SHP77 treated with DMSO at 0.1 percent for 48 hours (cell line): ENCODE measurements at regions not wholly inside any gene's neighbourhood (a gene's known extent, or its start where the extent isn't known, plus 50 kb on each side); places are given as distances from the start of the nearest gene placed in this dataset.
A peak's percentile ranks its signal among the peaks of the same experiment; 100 is the strongest.

Experiments
- DNase-seq: peaks from one replicate; lab custom pipeline; 2025; lab: John Stamatoyannopoulos, UW

GRCh38 chr7:53965716-53966115 lies 576.5 kb upstream of the VSTM2A start:
- DNase-seq: no peak

DNA sequence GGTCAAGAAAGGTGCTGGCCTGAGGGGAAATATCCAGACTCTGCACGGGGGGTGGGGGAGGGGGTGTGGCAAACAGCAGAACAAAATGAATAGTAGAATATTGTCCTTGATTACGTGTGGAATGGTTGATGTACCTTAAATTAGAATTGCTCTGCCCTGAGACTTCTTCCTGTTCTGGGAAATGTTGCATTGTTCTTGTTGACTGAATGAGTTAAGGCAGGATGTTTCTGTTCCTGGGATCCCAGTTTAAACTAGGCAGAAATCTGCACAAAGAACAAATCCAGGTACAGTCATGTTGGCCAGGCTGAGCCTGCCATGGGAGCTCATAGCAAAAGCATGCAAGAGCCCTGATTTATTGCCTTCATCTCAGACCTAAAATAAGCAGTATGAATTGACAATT lies 558.7 kb upstream of the VSTM2A start:
- DNase-seq: no peak

- no peak for DNase-seq
Measured at GRCh38 chr7:53984776-53985175, 557.4 kb upstream of the VSTM2A start.

GRCh38 chr7:53988376-53988775 lies 553.8 kb upstream of the VSTM2A start:
- DNase-seq: no peak

GRCh38 chr7:53993224-53993623 lies 549.0 kb upstream of the VSTM2A start:
- DNase-seq: peak; percentile 49

GRCh38 chr7:53996876-53997275 lies 545.3 kb upstream of the VSTM2A start:
- DNase-seq: no peak

DNA sequence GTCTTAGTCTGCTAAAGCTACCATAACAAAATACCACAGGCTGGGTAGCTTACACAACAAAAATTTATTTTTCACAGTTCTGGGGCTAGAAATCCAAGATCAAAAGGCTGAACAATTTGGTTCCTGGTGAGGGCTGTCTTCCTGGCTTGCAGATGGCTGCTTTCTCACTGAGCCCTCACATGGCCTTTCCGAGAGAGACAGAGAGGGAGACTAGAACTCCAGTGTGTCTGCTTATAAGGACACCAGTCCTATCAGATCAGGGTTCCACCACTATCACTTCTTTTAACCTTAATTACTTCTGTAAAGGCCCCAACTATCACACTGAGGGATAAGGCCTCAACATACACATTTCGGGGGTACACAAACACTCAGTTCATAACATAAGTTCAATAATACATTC lies 527.4 kb upstream of the VSTM2A start:
- no peak for DNase-seq

- DNase-seq: no peak
Measured at GRCh38 chr7:54015251-54015650, 526.9 kb upstream of the VSTM2A start.

GRCh38 chr7:54037873-54038272 lies 504.3 kb upstream of the VSTM2A start:
- DNase-seq: no peak

- DNase-seq: no peak
Measured at GRCh38 chr7:54060643-54061042, 481.5 kb upstream of the VSTM2A start.

DNA sequence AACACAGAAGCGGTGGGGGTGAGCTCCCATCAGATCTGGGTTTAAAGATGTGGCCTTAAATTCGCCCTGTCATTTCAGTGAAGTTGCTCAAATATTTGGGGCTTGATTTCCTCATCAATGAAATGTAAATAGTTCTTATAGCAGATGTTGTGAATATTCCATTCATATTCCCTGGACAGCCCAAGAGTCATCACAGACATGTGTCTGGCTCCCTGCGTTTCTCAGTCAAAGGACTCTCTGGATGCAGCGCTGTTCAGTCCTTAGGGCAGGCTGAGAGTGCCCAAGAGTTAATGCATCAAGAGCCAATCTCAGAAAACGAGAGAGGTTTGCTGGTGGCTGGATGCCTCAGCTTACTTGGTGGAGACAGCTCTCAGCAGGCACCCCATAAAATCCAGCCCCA lies 475.5 kb upstream of the VSTM2A start:
- no peak for DNase-seq

DNA sequence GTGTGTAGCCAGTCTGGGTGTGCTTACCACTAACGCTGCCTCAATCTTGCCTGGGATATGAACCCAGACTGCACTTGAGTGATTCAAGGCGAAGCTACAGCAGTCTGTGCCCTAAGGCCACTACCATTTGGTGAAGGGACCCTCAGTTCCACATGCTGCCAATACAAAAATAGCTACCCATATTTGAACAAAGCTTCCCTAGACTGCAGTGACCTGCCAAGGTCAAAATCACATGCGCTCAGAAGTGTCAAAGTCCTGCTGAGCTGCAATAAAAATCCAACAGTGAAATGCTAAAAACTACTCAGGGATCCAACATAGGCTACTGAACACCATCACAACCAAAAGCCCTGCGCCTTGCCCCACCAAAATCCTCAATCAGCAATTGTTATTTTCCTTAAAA lies 472.3 kb upstream of the VSTM2A start:
- no peak for DNase-seq

DNA sequence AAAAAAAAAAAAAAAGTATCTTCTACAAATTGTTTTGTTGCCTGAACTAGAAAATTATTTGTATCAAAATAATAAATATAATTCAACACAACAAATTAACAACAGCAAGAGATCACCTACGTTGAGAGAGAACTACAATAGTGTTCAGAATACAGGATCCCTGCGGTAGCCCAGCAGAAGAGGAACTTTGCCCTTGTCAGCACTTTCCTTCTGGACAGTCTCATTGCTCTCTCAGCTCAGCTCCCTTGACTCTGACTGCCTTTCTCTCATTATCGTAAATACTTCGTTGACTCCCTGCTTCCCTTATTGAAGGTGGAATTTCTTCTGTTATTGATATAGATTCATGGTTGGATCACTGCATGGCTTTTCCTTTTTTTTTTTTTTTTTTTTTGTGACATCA lies 469.5 kb upstream of the VSTM2A start:
- DNase-seq: no peak

DNA sequence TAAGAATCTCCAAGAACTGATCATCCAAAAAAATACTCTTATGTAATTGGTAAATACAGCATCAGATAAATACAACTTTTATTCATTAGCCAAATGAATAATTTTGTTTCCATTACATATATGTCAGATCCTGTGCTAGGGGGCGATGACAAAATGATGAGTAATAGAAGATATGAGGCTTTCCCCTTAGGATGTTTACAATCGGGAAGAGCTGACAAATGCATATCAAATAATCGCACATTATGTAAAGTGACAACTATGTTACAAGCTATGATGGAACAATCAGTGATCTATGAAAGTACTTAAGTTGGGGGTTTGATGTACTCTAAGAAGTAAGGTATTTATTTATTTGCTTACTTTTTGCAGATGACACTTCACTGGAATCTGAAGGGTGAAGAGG lies 465.6 kb upstream of the VSTM2A start:
- no peak for DNase-seq

DNA sequence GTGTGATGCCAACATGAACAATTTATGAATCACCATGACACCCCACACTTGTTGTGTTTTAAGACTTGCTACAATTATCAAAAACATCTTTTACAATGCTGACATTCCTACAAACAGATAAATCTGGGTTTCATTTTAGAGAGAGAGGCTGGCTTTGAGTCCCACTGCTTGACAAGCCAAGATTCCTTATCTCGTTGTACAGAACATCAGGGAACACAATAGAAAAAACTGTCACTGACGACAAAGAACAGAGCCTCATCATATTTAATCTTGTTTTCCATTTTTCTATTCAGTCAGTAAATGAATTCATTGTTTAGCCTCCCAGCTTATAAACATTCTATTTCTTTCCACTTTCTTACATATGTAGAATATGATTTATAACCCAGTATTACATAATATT lies 461.6 kb upstream of the VSTM2A start:
- no peak for DNase-seq

DNA sequence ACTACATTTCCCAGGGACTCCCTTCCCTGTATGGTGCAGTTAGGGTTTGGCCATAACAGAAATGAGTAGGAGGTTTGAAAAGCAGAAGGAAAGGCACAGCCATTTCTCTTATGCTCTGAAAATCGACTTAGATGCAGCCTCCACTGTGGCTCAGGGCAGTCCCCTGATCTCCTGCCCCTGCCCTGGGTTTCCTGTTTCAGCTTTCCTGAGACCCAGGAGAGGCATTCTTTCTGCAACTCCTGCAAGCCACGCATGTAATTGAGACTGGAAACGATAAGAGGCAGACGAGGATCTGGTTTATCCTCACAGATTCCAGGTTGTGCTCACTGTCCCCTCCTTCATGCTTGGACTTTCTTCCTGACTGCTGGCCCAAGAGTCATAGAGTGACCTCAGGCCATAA lies 461.2 kb upstream of the VSTM2A start:
- DNase-seq: no peak

- DNase-seq: no peak
Measured at GRCh38 chr7:54084340-54084739, 457.8 kb upstream of the VSTM2A start.

DNA sequence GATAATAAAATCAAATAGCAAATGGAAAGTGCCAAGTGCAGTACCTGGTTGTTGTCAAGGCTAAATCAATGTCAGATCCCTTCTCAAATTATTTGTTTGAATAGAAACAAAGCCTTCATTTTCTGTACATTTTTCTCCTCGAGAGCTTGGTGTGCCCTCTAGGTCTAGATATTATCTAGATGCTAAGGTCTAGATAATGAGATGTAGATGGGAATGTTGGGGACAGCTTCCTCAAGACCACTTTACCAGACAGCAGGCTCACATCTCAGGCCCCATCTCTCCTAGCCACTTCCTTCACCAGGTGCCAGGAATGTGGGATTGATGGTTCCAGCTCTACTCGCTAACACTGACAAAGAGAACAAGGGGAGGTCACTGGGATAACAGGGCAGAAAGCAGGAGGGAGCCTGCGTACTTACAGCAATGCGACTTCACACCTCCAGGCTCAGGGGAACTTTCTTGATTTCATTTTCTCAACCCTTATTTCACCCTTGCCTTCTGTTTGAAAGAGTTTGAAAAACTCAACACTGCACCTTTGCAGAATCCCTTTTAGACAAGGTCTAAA lies 451.4 kb upstream of the VSTM2A start:
- DNase-seq: no peak

GRCh38 chr7:54091322-54091721 lies 450.9 kb upstream of the VSTM2A start:
- DNase-seq: no peak

DNA sequence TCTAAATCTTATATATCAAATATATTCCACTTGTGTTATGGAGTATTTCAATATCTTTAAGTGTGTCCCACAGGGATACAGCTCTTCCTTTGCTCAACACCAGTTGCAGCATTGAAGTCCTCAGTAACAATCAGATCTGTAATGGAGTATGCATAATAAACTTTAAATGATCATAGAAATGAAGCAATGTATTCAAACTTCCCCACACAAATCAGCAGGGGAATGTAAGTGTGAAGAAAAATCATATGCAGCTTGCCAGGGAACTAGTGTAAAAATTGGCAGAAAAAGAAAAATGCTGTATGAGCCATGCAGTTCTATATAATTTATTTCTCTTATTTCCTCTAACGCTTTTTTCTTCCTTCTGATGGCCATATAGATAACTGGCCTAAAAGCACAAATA lies 444.3 kb upstream of the VSTM2A start:
- DNase-seq: no peak

DNA sequence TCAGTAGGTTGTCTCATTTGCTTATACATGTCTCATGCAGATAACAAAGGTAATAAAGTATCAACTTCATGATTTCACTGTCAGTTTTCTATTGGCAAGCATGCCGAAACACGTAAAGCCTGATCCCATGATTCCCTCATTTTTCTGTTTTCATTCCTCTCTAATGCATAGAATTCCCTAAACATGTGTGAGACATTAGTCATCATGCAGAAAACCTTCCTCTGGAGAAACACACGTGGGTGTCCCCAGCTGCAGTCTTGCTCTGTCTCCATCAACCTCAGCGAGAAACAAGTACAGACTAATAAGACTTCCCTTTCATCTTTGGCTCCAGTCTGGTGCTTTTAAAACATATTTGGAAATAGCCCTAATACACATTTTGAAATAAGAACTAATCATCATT lies 432.7 kb upstream of the VSTM2A start:
- DNase-seq: no peak

DNA sequence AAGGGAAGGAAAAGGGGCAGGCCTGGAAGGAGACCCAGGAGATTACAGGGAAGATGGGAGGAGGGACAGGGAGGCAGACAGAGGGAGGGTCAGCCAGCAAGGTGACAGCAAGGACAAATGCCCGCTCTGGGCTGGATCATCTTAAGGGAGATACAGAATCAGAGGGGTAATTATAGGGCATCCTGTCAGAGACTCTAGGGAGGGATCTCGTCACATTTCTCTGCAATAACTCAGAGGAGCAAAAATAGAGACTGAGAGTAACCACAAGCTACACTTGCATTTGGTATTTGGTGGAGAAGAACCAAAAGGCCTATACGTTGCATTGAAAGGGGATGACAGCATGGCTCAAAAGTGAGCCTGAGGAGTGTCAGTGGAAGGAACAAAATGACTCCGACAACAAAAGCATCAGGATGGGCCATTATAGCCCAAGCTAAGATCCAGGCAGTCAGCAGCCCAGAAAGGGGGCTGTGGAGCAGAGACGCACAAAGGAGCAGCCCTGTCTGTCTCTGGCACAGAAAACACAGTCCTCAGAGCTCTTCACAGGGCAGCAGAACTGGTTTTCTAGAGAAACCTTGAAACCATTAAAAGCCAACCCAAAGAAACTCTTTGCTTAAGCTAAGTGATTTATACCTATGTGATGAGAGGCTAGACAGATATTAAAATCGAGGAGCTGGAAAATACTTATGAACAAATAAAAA lies 430.2 kb upstream of the VSTM2A start:
- DNase-seq: no peak

DNA sequence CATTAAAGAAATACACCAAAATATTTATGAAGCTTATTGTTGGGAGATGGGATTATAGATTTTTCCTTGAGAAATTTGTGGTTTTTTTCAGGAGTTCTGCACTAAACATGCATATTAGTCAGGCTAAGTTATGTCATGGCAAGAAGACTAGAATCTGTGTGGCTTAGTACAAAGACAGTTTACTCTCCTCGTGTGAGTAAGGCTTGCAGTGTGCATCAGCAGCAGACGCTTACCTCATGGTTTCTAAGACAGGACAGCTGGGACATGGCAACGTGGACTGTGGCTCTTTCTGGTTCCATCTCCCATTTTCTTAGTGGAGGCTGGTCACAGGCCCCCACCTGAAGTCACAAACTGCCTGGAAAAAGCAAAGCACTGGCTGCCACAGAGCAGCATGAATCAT lies 429.6 kb upstream of the VSTM2A start:
- no peak for DNase-seq

DNA sequence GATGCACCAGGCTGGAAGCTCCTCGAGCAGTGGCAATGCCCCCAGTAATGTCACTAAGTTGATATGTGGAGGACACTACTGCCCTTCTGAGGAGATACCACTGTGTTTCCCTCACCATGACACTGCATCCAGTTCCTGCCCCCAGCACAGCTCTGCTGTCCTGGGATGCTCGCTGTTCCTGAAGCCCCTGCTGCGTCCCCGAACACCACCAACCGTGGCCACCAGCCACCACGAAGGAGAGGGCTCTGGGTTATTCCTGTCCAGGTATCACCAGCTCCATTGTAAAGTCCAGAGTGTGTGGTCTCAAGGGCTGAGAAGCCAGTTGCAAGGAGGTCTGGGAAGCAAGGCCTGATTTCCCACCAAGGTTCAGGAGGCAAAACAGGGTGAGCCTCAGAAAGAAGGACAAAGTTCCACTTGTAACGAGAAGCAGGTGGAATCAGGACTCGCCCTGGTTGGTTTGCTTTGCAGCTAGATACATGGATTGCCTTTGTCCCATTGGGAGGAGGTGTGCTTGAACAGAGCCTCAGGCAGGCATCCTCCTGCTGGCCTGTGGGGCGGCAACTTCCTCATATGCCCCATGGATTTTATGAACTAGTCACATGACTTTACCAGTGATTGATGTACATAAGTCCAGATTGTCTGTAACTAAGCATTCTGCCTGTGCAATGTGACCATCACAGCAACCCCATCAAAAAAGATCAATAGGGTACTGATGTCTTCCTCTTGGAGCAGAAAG lies 427.0 kb upstream of the VSTM2A start:
- DNase-seq: no peak
